A549 (cell line): ENCODE measurements at regions not wholly inside any gene's neighbourhood (a gene's known extent, or its start where the extent isn't known, plus 50 kb on each side); places are given as distances from the start of the nearest gene placed in this dataset.
A peak's percentile ranks its signal among the peaks of the same experiment; 100 is the strongest.

Experiments
- ATAC-seq, 2 experiments: fragments of 200-7000 bp in 1 of 2; fragments of >200 bp in 1 of 2; cut with Nextera tagmentation in 1 of 2; cut with Tn5 transposase in 1 of 2; 3 replicates each; pipeline versions ENCODE4 v1.8.0 to v1.9.1; 2018 to 2020; ENCODE audit warnings: mild to moderate bottlenecking in 1 of 2, moderate library complexity in 1 of 2
- CTCF ChIA-PET: fragments of 300-600 bp; sonication (Branson Sonifier 250); formaldehyde crosslinking; extraction: SDS; loops from one replicate; lab custom pipeline; 2021; ENCODE audit warnings: antibody characterized with exemption, inconsistent platforms; lab: Yijun Ruan, JAX
- POLR2A ChIA-PET: fragments of 350-600 bp; formaldehyde crosslinking; extraction: SDS; loops from one replicate; lab custom pipeline; 2021; ENCODE audit warnings: antibody characterized with exemption, inconsistent platforms; lab: Yijun Ruan, JAX
- DNase-seq, 2 experiments: peaks; one replicate each; pipeline versions ENCODE4 v3.0.0 to v3.0.0-alpha.2; 2011 to 2016; ENCODE audit warnings: low read depth in 1 of 2, low spot score in 1 of 2
- FAIRE-seq: peaks from 2 replicates; lab custom pipeline; 2011; peaks lifted over from hg19 to GRCh38; lab: Jason Lieb, UNC
- H3K27ac ChIP-seq, 2 experiments: fragments of >200 bp; sonication (Bioruptor Twin); formaldehyde crosslinking; 3 replicates each; pipeline ENCODE4 v1.5.1; 2016 to 2017
- H3K4me1 ChIP-seq: fragments of >200 bp; sonication (Bioruptor Twin); formaldehyde crosslinking; 3 replicates; pipeline ENCODE4 v1.6.1; 2016
- H3K4me2 ChIP-seq: fragments of >200 bp; sonication (Bioruptor Twin); formaldehyde crosslinking; 3 replicates; pipeline ENCODE4 v1.6.1; 2016
- H3K4me3 ChIP-seq: fragments of >200 bp; sonication (Bioruptor Twin); formaldehyde crosslinking; 3 replicates; pipeline ENCODE4 v1.5.1; 2016
- H3K9me3 ChIP-seq: fragments of >200 bp; sonication (Bioruptor Twin); formaldehyde crosslinking; 3 replicates; pipeline ENCODE4 v1.6.1; 2016
- BCL3 ChIP-seq: fragments of >200 bp; sonication (Bioruptor Twin); formaldehyde crosslinking; IDR thresholded peaks from 3 replicates; pipeline ENCODE4 v1.6.1; 2016
- BHLHE40 ChIP-seq: IDR thresholded peaks from 2 replicates; pipeline ENCODE4 v1.6.1; 2012; ENCODE audit warnings: low read depth, low read length, inconsistent platforms
- CBX8 ChIP-seq: fragments of 200-600 bp; sonication (generic); IDR thresholded peaks from 2 replicates; pipeline ENCODE4 v1.6.1; 2016
- CEBPB ChIP-seq, 2 experiments: fragments of >200 bp in 1 of 2; sonication (Bioruptor Twin) in 1 of 2; formaldehyde crosslinking in 1 of 2; IDR thresholded peaks; 2 replicates each; pipeline ENCODE4 v1.6.1; 2012 to 2016
- CHD2 ChIP-seq: fragments of 150-350 bp; IDR thresholded peaks from 2 replicates; pipeline ENCODE4 v1.6.1; 2014; ENCODE audit warnings: low read length; ENCODE audit not compliant: partially characterized antibody
- EHF ChIP-seq: fragments of 250-450 bp; sonication (Bioruptor Pico); IDR thresholded peaks from 2 replicates; pipeline ENCODE4 v1.5.0; 2020; ENCODE audit warnings: mild to moderate bottlenecking
- EHMT2 ChIP-seq: fragments of 200-600 bp; sonication (generic); IDR thresholded peaks from 2 replicates; pipeline ENCODE4 v1.6.1; 2016; ENCODE audit warnings: antibody characterized with exemption, low read depth, mild to moderate bottlenecking, moderate library complexity
- EP300 ChIP-seq, 2 experiments: fragments of >200 bp; sonication (Bioruptor Twin); formaldehyde crosslinking; IDR thresholded peaks; 2 replicates in 1 of 2; 3 replicates in 1 of 2; pipeline ENCODE4 v1.6.1; 2016 to 2017
- ESRRA ChIP-seq: fragments of 150-350 bp; IDR thresholded peaks from 2 replicates; pipeline ENCODE4 v1.6.1; 2014; ENCODE audit warnings: mild to moderate bottlenecking, low read length, borderline replicate concordance
- FOXS1 ChIP-seq: fragments of 250-450 bp; sonication (Bioruptor Pico); IDR thresholded peaks from 2 replicates; pipeline ENCODE4 v1.5.0; 2020; ENCODE audit warnings: mild to moderate bottlenecking, moderate library complexity
- HOXA7 ChIP-seq: fragments of 250-450 bp; sonication (Bioruptor Pico); IDR thresholded peaks from 2 replicates; pipeline ENCODE4 v1.5.0; 2020; ENCODE audit warnings: mild to moderate bottlenecking, moderate library complexity
- HOXB5 ChIP-seq: fragments of 250-450 bp; sonication (Bioruptor Pico); IDR thresholded peaks from 2 replicates; pipeline ENCODE4 v1.5.0; 2020; ENCODE audit warnings: mild to moderate bottlenecking, moderate library complexity
- JUNB ChIP-seq: fragments of >200 bp; sonication (Bioruptor Twin); formaldehyde crosslinking; IDR thresholded peaks from 2 replicates; pipeline ENCODE4 v1.6.1; 2016
- MAFK ChIP-seq: fragments of 450-650 bp; IDR thresholded peaks from 2 replicates; pipeline ENCODE4 v1.6.1; 2014; ENCODE audit not compliant: partially characterized antibody
- MAZ ChIP-seq: fragments of 150-350 bp; IDR thresholded peaks from 2 replicates; pipeline ENCODE4 v1.6.1; 2014; ENCODE audit warnings: antibody characterized with exemption, low read depth, low read length, borderline replicate concordance
- NR3C1 ChIP-seq: fragments of >200 bp; sonication (Bioruptor Twin); formaldehyde crosslinking; IDR thresholded peaks from 3 replicates; pipeline ENCODE4 v1.6.1; 2017
- POLR2A ChIP-seq: IDR thresholded peaks from 2 replicates; pipeline ENCODE4 v1.6.1; 2012; ENCODE audit warnings: mild to moderate bottlenecking, low read length
- POLR2AphosphoS2 ChIP-seq: conservative IDR thresholded peaks from 2 replicates; pipeline ENCODE4 v1.6.1; 2012; ENCODE audit warnings: low read length, improper control_type of control experiment, inconsistent platforms
- RNF2 ChIP-seq: fragments of 200-600 bp; sonication (generic); IDR thresholded peaks from 2 replicates; pipeline ENCODE4 v1.6.1; 2016; ENCODE audit warnings: low read depth, mild to moderate bottlenecking, antibody characterized with exemption, moderate library complexity, borderline replicate concordance
- TFCP2L1 ChIP-seq: fragments of 250-450 bp; sonication (Bioruptor Pico); IDR thresholded peaks from 2 replicates; pipeline ENCODE4 v1.5.0; 2021; ENCODE audit warnings: mild to moderate bottlenecking
- TP53 ChIP-seq: fragments of 250-450 bp; sonication (Bioruptor Pico); IDR thresholded peaks from 2 replicates; pipeline ENCODE4 v1.5.0; 2021; ENCODE audit warnings: mild to moderate bottlenecking, moderate library complexity
- ZC3H11A ChIP-seq: fragments of 450-650 bp; IDR thresholded peaks from 2 replicates; pipeline ENCODE4 v1.6.1; 2014; ENCODE audit warnings: antibody characterized with exemption, mild to moderate bottlenecking
- ZFP36 ChIP-seq: fragments of 450-650 bp; IDR thresholded peaks from 2 replicates; pipeline ENCODE4 v1.6.1; 2014; ENCODE audit warnings: borderline replicate concordance; ENCODE audit not compliant: partially characterized antibody
- WGBS: methylation state at CpG from one replicate; pipeline ENCODE4 v1.1.6; 2017; ENCODE audit errors: missing lambda C conversion rate; 5-methylcytosine and 5-hydroxymethylcytosine counted together
- TF ChIP-seq, protein P1 (sequence below): fragments of 200-600 bp; sonication (generic); IDR thresholded peaks from 2 replicates; pipeline ENCODE4 v1.6.1; 2016; ENCODE audit warnings: antibody characterized with exemption, mild to moderate bottlenecking, moderate library complexity
- TF ChIP-seq, protein P2 (sequence below): IDR thresholded peaks from 2 replicates; pipeline ENCODE4 v1.6.1; 2012

- peak; percentile 43 to 79; a peak in 4 of 6 replicates for ATAC-seq
- DNase-seq: peak; percentile 18 to 24
- POLR2A ChIA-PET: no interaction called here
Measured at GRCh38 chr13:73618275-73618865, 515.8 kb downstream of the KLF12 start.

DNA sequence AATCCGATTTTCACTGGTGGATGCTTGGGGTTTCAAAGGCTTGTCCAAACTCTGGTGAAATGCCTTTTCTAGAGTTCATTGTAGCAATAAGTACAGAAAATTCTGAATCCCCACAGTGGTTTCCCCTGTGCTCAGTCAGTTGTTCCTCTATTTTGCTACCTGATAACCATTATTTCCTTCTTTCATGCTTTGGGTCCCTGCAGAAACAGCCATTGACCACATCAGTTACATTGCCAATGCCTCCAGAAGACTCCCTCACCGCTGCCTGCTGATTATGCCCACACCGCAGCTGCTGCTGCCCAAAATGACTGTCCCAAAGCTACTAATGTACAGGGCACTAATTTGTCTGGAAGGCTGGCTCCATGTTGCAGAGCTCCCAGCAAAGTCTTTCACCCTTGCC, 517.3 kb downstream of the KLF12 start:
- Histone ChIP-seq H3K4me1 (peaks cover 12% of the 10 kb centered on the region), H3K27ac (no peak overlapping the region), H3K9me3 (no peaks in the 10 kb centered on the region), H3K4me2 (no peak overlapping the region), H3K4me3 (no peak overlapping the region)
- CTCF ChIA-PET: interaction anchor here (1.0 kb wide), 1 partner anchor 9 kb away, joined by 3 read pairs; no protein-coding TSS in a partner anchor
- FAIRE-seq (no peak), ATAC-seq (no peak), DNase-seq (no peak)
- POLR2A ChIA-PET: no interaction called here
- 97% methylated on average over 3 of the region's 3 CpGs for WGBS
- TF ChIP-seq HOXA7 (CRISPR knock-in tag): no peak
- TF ChIP-seq MAZ: no peak
- TF ChIP-seq CEBPB (IDR thresholded peaks at IDR 0.05): no peak
- no peak for TF ChIP-seq ZC3H11A
- no peak for TF ChIP-seq ESRRA
- TF ChIP-seq POLR2AphosphoS2: no peak
- TF ChIP-seq FOXS1: no peak
- TF ChIP-seq EHF (CRISPR knock-in tag): no peak
- TF ChIP-seq POLR2A: no peak
- no peak for TF ChIP-seq HOXB5 (CRISPR knock-in tag)
- no peak for TF ChIP-seq TP53 (CRISPR knock-in tag)
- TF ChIP-seq CBX8: no peak
- TF ChIP-seq EHMT2: no peak
- TF ChIP-seq ZFP36: no peak
- TF ChIP-seq BHLHE40: no peak
- TF ChIP-seq JUNB: no peak
- no peak for TF ChIP-seq MAFK
- TF ChIP-seq EP300 (IDR thresholded peaks at IDR 0.05): no peak
- TF ChIP-seq TFCP2L1 (CRISPR knock-in tag): no peak

More at GRCh38 chr13:73618275-73618865, 515.8 kb downstream of the KLF12 start:
- TF ChIP-seq ZC3H11A: no peak
- WGBS: 3% methylated on average over 9 of the region's 9 CpGs
- peak overlapping the region; percentile 23; the same call in 1 of the 3 replicates for H3K4me3 ChIP-seq
- CTCF ChIA-PET: interaction anchor here (0.6 kb wide), 1 partner anchor 28 kb away, joined by 3 read pairs; no protein-coding TSS in a partner anchor
- H3K27ac ChIP-seq: peak overlapping the region; percentile 68 to 70
- H3K4me1 ChIP-seq: peaks cover 12% of the 10 kb centered on the region
- H3K4me2 ChIP-seq: peak overlapping the region; percentile 69
- no peaks in the 10 kb centered on the region for H3K9me3 ChIP-seq
- no peak for FAIRE-seq

GRCh38 chr13:73610799-73611592, 523.2 kb downstream of the KLF12 start:
- no peak overlapping the region for H3K27ac ChIP-seq
- ChIA-PET POLR2A (no interaction called here), CTCF (no interaction called here)
- peaks cover 18% of the 10 kb centered on the region for H3K4me1 ChIP-seq
- no peak for TF ChIP-seq CBX8
- TF ChIP-seq, protein P1, sequence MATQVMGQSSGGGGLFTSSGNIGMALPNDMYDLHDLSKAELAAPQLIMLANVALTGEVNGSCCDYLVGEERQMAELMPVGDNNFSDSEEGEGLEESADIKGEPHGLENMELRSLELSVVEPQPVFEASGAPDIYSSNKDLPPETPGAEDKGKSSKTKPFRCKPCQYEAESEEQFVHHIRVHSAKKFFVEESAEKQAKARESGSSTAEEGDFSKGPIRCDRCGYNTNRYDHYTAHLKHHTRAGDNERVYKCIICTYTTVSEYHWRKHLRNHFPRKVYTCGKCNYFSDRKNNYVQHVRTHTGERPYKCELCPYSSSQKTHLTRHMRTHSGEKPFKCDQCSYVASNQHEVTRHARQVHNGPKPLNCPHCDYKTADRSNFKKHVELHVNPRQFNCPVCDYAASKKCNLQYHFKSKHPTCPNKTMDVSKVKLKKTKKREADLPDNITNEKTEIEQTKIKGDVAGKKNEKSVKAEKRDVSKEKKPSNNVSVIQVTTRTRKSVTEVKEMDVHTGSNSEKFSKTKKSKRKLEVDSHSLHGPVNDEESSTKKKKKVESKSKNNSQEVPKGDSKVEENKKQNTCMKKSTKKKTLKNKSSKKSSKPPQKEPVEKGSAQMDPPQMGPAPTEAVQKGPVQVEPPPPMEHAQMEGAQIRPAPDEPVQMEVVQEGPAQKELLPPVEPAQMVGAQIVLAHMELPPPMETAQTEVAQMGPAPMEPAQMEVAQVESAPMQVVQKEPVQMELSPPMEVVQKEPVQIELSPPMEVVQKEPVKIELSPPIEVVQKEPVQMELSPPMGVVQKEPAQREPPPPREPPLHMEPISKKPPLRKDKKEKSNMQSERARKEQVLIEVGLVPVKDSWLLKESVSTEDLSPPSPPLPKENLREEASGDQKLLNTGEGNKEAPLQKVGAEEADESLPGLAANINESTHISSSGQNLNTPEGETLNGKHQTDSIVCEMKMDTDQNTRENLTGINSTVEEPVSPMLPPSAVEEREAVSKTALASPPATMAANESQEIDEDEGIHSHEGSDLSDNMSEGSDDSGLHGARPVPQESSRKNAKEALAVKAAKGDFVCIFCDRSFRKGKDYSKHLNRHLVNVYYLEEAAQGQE: no peak
- no peak for TF ChIP-seq ZFP36
- TF ChIP-seq BCL3: no peak
- no peak for TF ChIP-seq RNF2
- TF ChIP-seq EP300 (IDR thresholded peaks at IDR 0.05): no peak
- no peak for TF ChIP-seq CHD2
- TF ChIP-seq NR3C1: no peak
- TF ChIP-seq EHF (CRISPR knock-in tag): no peak
- TF ChIP-seq, protein P2, sequence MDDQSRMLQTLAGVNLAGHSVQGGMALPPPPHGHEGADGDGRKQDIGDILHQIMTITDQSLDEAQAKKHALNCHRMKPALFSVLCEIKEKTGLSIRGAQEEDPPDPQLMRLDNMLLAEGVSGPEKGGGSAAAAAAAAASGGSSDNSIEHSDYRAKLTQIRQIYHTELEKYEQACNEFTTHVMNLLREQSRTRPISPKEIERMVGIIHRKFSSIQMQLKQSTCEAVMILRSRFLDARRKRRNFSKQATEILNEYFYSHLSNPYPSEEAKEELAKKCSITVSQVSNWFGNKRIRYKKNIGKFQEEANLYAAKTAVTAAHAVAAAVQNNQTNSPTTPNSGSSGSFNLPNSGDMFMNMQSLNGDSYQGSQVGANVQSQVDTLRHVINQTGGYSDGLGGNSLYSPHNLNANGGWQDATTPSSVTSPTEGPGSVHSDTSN: no peak
- no peak for TF ChIP-seq CEBPB (IDR thresholded peaks at IDR 0.05)
- FAIRE-seq: no peak
- 69% methylated on average over 6 of the region's 6 CpGs for WGBS
- DNase-seq: no peak
- H3K9me3 ChIP-seq: no peaks in the 10 kb centered on the region
- ATAC-seq: no peak
- H3K4me3 ChIP-seq: no peak overlapping the region
- H3K4me2 ChIP-seq: no peak overlapping the region
